Heart left ventricle (tissue), 13 donors: ENCODE measurements at regions not wholly inside any gene's neighbourhood (a gene's known extent, or its start where the extent isn't known, plus 50 kb on each side); places are given as distances from the start of the nearest gene placed in this dataset.

ENCODE experiments used
- CTCF ChIP-seq, 12 donors: fragments of 200-600 bp; sonication (generic) in 4 of 12; IDR thresholded peaks; one replicate each; pipeline versions ENCODE4 v1.5.0 to v1.8.0; 2018 to 2022; ENCODE audit warnings: antibody characterized with exemption in 12 of 12, mild to moderate bottlenecking in 5 of 12
- POLR2A ChIP-seq, 2 donors: fragments of 450-650 bp; IDR thresholded peaks; one replicate each; pipeline ENCODE4 v1.6.1; 2017; ENCODE audit warnings: antibody characterized with exemption in 2 of 2, mild to moderate bottlenecking in 2 of 2, moderate library complexity in 2 of 2
- donor health status: ischemic (EF 13 %, LVEDD 7.1; RV severe dilation, severe dysfunction).
- donor health status: DM: no; HTN: yes; CAD: no.
- donor health status: DM: no; HTN: no; CAD: no.
- donor health status: ischemic (EF 25% LVEDD 6.9; RV normal size, moderate dysfunction).
- donor health status: ischemic (EF 25% LVEDD 5.7; RV mildly dilated, moderate dysfunction).
- donor health status: ischemic (EF 35%, LVEDD 5.7; RV mildly dilated, moderate dysfunction).
- donor health status: nonischemic (EF 11% LVEDD 7.7; RV severe dilation, severe dysfunction).
- donor health status: DM: yes; HTN: yes; CAD: no.
- donor health status: PGD.
- donor health status: ischemic (EF 29% LVEDD 5.4; RV normal size, mild dysfunction).
- donor health status: nonischemic (EF 23%, LVEDD 6.1; RV moderate dilation, normal function).

DNA sequence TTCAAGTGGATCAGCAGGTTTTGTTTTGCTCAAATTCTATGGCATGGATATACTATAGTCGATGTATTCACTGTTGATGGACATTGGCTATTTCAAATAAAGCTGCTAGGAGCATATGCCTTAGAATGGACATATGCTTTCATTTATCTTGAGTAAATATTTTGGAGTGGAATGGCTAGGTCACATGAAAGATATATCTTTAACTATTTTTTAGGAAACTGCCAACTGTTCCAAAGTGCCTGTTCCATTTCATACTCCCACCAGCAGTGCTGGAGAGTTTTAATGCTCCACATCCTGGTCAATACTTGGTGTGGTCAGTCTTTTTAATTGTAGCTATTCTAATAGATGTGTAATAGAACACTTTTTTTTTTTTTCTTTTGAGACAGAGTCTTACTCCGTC is 81.1 kb upstream of the PIM1 start:
- TF ChIP-seq CTCF (IDR thresholded peaks at IDR 0.05) (no peak), POLR2A (IDR thresholded peaks at IDR 0.05) (no peak)
